ENCODE measurements at regions not wholly inside any gene's neighbourhood (a gene's known extent, or its start where the extent isn't known, plus 50 kb on each side); places are given as distances from the start of the nearest gene placed in this dataset.

- TF ChIP-seq, protein P1, sequence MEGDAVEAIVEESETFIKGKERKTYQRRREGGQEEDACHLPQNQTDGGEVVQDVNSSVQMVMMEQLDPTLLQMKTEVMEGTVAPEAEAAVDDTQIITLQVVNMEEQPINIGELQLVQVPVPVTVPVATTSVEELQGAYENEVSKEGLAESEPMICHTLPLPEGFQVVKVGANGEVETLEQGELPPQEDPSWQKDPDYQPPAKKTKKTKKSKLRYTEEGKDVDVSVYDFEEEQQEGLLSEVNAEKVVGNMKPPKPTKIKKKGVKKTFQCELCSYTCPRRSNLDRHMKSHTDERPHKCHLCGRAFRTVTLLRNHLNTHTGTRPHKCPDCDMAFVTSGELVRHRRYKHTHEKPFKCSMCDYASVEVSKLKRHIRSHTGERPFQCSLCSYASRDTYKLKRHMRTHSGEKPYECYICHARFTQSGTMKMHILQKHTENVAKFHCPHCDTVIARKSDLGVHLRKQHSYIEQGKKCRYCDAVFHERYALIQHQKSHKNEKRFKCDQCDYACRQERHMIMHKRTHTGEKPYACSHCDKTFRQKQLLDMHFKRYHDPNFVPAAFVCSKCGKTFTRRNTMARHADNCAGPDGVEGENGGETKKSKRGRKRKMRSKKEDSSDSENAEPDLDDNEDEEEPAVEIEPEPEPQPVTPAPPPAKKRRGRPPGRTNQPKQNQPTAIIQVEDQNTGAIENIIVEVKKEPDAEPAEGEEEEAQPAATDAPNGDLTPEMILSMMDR (IDR thresholded peaks at IDR 0.05; ENCODE audit: low read depth, low read length, missing control alignments): no peak
- no peak overlapping the region for H3K4me3 ChIP-seq (ENCODE audit: low read depth, low read length)
- DNase-seq (ENCODE audit: low read depth): no peak
These were observed 214.2 kb downstream of the HAUS1 start for GRCh38 chr18:46318356-46318755.

DNA sequence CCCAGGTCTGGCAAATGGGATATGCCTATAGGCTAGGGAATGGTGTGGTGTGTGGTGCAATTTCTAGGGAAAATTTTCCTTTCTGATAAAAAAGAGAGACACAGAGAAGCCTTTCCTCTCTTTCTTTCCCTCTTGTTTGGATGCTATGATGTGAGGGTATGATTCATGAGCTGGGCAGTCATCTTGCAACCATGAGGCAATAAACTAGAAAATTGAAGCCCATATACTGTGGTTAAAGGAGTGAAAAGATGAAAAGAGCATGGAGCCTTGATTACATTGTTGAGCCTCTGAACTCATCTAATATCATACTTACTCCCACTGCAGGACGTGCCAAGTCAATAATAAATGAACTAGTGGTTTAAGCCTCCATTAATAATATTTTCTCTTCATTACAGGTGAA is 215.6 kb downstream of the HAUS1 start:
- DNase-seq (ENCODE audit: low read depth): no peak
- TF ChIP-seq, protein P1 (IDR thresholded peaks at IDR 0.05; ENCODE audit: low read depth, low read length, missing control alignments): no peak
- no peak overlapping the region for H3K4me3 ChIP-seq (ENCODE audit: low read depth, low read length)

DNA sequence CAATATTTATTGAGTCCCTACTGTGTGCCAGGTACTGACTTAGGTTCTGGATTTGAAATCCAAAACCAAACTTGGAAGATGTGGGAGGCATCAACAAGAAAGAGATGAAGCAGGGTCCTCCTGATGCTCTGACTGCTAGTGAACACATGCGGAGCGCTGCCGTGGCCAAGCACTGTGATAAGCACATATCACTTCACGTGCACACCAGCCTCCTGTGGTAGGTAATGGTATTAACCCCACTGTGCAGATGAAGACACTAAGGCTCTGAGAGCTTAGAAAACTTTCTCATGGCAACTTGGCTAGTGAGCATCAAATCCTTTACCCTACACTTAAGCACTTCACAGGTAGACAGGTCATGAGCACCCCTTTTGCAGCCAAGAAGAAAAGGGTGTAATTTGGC is 216.1 kb downstream of the HAUS1 start:
- DNase-seq (ENCODE audit: low read depth): no peak
- H3K4me3 ChIP-seq (ENCODE audit: low read depth, low read length): no peak overlapping the region
- TF ChIP-seq, protein P1 (IDR thresholded peaks at IDR 0.05; ENCODE audit: low read depth, low read length, missing control alignments): peak; percentile 14

DNA sequence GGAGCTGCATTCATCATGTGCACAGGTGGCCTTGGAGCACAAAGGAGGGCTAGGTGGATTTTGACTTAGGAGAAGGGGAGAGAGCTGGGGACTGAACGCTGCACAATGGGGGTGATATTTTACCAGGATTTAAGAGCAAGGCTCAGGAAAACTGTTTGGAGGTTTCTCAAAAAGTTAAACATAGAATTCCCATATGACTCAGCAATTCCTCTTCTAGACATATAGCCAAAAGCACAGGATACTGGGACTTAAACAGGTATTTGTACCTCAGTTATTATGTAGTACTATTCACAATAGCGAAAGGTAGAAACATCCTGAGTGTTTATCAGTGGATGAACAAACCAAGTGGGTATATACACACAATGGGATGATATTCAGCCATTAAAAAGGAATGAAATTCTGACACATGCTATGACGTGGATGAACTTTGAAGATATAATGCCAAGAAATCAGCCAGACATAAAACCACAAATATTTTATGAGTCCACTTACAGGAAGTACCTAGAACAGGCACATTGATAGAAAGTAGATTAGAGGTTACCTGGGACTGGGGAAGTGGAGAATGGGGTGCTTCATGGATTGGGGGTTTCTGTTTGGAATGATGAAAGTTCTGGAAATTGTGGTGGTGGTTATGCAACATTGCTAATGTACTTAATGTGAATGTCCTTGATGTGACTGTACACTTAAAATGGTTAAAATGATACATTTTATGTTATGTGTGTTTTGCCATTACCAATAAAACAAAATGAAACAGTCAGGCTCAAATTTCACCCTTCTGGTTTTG is 216.9 kb downstream of the HAUS1 start:
- no peak for DNase-seq (ENCODE audit: low read depth)
- TF ChIP-seq, protein P1 (IDR thresholded peaks at IDR 0.05; ENCODE audit: low read depth, low read length, missing control alignments): no peak

GRCh38 chr18:46321955-46322354 is 217.8 kb downstream of the HAUS1 start:
- DNase-seq (ENCODE audit: low read depth): no peak
- TF ChIP-seq, protein P1 (IDR thresholded peaks at IDR 0.05; ENCODE audit: low read depth, low read length, missing control alignments): no peak
- no peak overlapping the region for H3K4me3 ChIP-seq (ENCODE audit: low read depth, low read length)

More for the DNA sequence above, 216.9 kb downstream of the HAUS1 start:
- no peak overlapping the region for H3K4me3 ChIP-seq (ENCODE audit: low read depth, low read length)

- DNase-seq (ENCODE audit: low read depth): no peak
- TF ChIP-seq, protein P1 (IDR thresholded peaks at IDR 0.05; ENCODE audit: low read depth, low read length, missing control alignments): no peak
These were observed 218.3 kb downstream of the HAUS1 start for GRCh38 chr18:46322411-46322891.

GRCh38 chr18:46322941-46323340 is 218.8 kb downstream of the HAUS1 start:
- TF ChIP-seq, protein P1 (IDR thresholded peaks at IDR 0.05; ENCODE audit: low read depth, low read length, missing control alignments): no peak
- no peak for DNase-seq (ENCODE audit: low read depth)
- H3K4me3 ChIP-seq (ENCODE audit: low read depth, low read length): no peak overlapping the region

More at GRCh38 chr18:46322411-46322891, 218.3 kb downstream of the HAUS1 start:
- H3K4me3 ChIP-seq (ENCODE audit: low read depth, low read length): no peak overlapping the region

All from GM12864 (cell line).